Upper lobe of left lung (tissue), 4 donors: ENCODE measurements at regions not wholly inside any gene's neighbourhood (a gene's known extent, or its start where the extent isn't known, plus 50 kb on each side); places are given as distances from the start of the nearest gene placed in this dataset.

ENCODE experiments used
- EP300 ChIP-seq, 4 donors: sonication (generic); formaldehyde crosslinking; IDR thresholded peaks; one replicate each; pipeline ENCODE4 v1.5.1; 2017; ENCODE audit warnings: antibody characterized with exemption in 4 of 4, control low read depth in 2 of 4
- POLR2A ChIP-seq, 4 donors: fragments of 450-650 bp; IDR thresholded peaks; one replicate each; pipeline ENCODE4 v1.5.1; 2016 to 2017; ENCODE audit warnings: antibody characterized with exemption in 4 of 4, mild to moderate bottlenecking in 2 of 4
- TF ChIP-seq, protein P1 (sequence below), 6 experiments: fragments of 450-650 bp in 4 of 6; fragments of 200-600 bp in 2 of 6; sonication (generic) in 2 of 6; IDR thresholded peaks; one replicate each; pipeline ENCODE4 v1.5.1; 2016 to 2019; ENCODE audit warnings: antibody characterized with exemption in 6 of 6

DNA sequence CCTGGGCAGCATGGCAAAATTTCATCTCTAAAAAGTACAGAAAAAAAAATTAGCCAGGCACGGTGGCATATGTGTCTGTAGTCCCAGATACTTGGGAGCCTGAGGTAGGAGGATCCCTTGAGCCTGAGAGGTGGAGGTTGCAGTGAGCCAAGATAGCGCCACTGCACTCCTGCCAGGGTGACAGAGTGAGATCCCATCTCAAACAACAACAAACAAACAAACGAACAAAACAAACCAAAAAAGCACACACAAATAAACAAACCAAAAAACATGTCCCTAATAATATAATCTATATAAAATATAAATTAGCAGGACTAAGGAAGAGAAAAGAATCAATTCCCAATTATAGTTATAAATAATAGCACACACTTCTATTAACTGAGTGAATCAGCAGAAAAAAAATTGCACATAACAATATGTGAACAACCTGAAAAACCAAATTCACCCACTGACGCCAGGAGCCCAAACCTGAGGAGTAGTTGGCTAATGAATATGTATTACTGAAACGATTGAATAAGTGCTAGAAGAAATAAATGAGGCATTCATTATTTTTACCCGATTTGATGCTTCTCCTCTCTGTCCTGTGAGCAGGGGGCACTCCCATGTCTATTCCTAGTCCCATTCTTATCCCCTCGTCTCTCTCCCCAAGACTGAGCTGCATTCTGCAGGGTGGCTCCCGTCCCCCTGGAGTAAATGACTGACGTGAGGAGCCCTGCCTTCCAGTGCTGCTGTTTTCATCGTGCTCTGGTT lies 108.2 kb upstream of the TOP3B start:
- TF ChIP-seq, protein P1, sequence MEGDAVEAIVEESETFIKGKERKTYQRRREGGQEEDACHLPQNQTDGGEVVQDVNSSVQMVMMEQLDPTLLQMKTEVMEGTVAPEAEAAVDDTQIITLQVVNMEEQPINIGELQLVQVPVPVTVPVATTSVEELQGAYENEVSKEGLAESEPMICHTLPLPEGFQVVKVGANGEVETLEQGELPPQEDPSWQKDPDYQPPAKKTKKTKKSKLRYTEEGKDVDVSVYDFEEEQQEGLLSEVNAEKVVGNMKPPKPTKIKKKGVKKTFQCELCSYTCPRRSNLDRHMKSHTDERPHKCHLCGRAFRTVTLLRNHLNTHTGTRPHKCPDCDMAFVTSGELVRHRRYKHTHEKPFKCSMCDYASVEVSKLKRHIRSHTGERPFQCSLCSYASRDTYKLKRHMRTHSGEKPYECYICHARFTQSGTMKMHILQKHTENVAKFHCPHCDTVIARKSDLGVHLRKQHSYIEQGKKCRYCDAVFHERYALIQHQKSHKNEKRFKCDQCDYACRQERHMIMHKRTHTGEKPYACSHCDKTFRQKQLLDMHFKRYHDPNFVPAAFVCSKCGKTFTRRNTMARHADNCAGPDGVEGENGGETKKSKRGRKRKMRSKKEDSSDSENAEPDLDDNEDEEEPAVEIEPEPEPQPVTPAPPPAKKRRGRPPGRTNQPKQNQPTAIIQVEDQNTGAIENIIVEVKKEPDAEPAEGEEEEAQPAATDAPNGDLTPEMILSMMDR (IDR thresholded peaks at IDR 0.05), result no peak
- no peak for TF ChIP-seq EP300 (IDR thresholded peaks at IDR 0.05)
- no peak for TF ChIP-seq POLR2A (IDR thresholded peaks at IDR 0.05)
